Heart right ventricle (tissue), 16 donors: ENCODE measurements at regions not wholly inside any gene's neighbourhood (a gene's known extent, or its start where the extent isn't known, plus 50 kb on each side); places are given as distances from the start of the nearest gene placed in this dataset.
A peak's percentile ranks its signal among the peaks of the same experiment; 100 is the strongest.

Experiments
- ATAC-seq, 8 donors: fragments of 200-7000 bp; cut with Tn5 transposase; one replicate each; pipeline ENCODE4 v1.9.1; 2020; ENCODE audit warnings: mild to moderate bottlenecking in 8 of 8, moderate library complexity in 8 of 8, moderate number of reproducible peaks in 1 of 8
- DNase-seq, 2 donors: peaks; one replicate each; pipeline ENCODE4 v3.0.0-alpha.2; 2020
- H3K27ac ChIP-seq, 10 donors: fragments of 200-600 bp; sonication (generic) in 2 of 10; one replicate each; pipeline versions ENCODE4 v1.5.0 to v1.8.0; 2020 to 2022; ENCODE audit warnings: mild to moderate bottlenecking in 3 of 10
- H3K27me3 ChIP-seq, 7 donors: fragments of 200-600 bp; one replicate each; pipeline ENCODE4 v1.8.0; 2021 to 2022; ENCODE audit warnings: mild to moderate bottlenecking in 2 of 7
- H3K36me3 ChIP-seq, 9 donors: fragments of 200-600 bp; sonication (generic) in 1 of 9; one replicate each; pipeline versions ENCODE4 v1.5.0 to v1.8.0; 2020 to 2022; ENCODE audit warnings: mild to moderate bottlenecking in 2 of 9
- H3K4me1 ChIP-seq, 9 donors: fragments of 200-600 bp; sonication (generic) in 1 of 9; one replicate each; pipeline versions ENCODE4 v1.5.0 to v1.8.0; 2020 to 2022; ENCODE audit warnings: mild to moderate bottlenecking in 4 of 9
- H3K4me3 ChIP-seq, 10 donors: fragments of 200-600 bp; sonication (generic) in 2 of 10; one replicate each; pipeline versions ENCODE4 v1.5.0 to v1.8.0; 2020 to 2022; ENCODE audit warnings: mild to moderate bottlenecking in 7 of 10, moderate library complexity in 2 of 10
- H3K9me3 ChIP-seq, 11 donors: fragments of 200-600 bp in 10 of 11; sonication (generic) in 2 of 11; one replicate each; pipeline versions ENCODE4 v1.5.0 to v1.8.0; 2013 to 2022; ENCODE audit warnings: mild to moderate bottlenecking in 2 of 11, control low read depth in 1 of 11, moderate library complexity in 1 of 11
- CTCF ChIP-seq, 9 donors: fragments of 200-600 bp; sonication (generic) in 2 of 9; IDR thresholded peaks; one replicate each; pipeline versions ENCODE4 v1.5.0 to v1.8.0; 2021 to 2022; ENCODE audit warnings: antibody characterized with exemption in 9 of 9, mild to moderate bottlenecking in 5 of 9, moderate library complexity in 1 of 9
- WGBS, 2 donors: extraction: QIAGEN DNeasy Blood & Tissue Kit; methylation state at CpG; one replicate each; pipeline ENCODE4 v1.1.7; 2013; ENCODE audit warnings: inconsistent platforms in 1 of 2; 5-methylcytosine and 5-hydroxymethylcytosine counted together
- intact Hi-C, 10 donors: fragments of 100-400 bp; cut with DNase I; formaldehyde crosslinking; loops; one replicate each; pipeline versions ENCODE4 v1.11.1 to v1.14.2; 2022
- donor health status: Arrhythmogenic right ventricular cardiomyopathy.
- donor health status: ischemic (EF 13 %, LVEDD 7.1; RV severe dilation, severe dysfunction).
- donor health status: healthy with polysubstance abuse.
- donor health status: DM: no; HTN: yes; CAD: no.
- donor health status: DM: no; HTN: no; CAD: no.
- donor health status: ischemic (EF 25% LVEDD 6.9; RV normal size, moderate dysfunction).
- donor health status: ischemic (EF 25% LVEDD 5.7; RV mildly dilated, moderate dysfunction).
- donor health status: healthy.
- donor health status: DM: yes; HTN: yes; CAD: no.
- donor health status: Ischemic cardiomyopathy.
- donor health status: ischemic (EF 35%, LVEDD 5.7; RV mildly dilated, moderate dysfunction).
- donor health status: nonischemic (EF 11% LVEDD 7.7; RV severe dilation, severe dysfunction).
- donor health status: DM: yes; HTN: yes; CAD: no.
- donor health status: PGD.
- donor health status: ischemic (EF 29% LVEDD 5.4; RV normal size, mild dysfunction).
- donor health status: nonischemic (EF 23%, LVEDD 6.1; RV moderate dilation, normal function).

GRCh38 chr1:220331318-220331717 lies 59.1 kb upstream of the RAB3GAP2 start:
- intact Hi-C loops, result no loop called here
- WGBS, 2 donors, result 94 to 97% methylated on average over 1 of the region's 1 CpG

GRCh38 chr1:220330265-220330664 lies 58.0 kb upstream of the RAB3GAP2 start:
- Histone ChIP-seq H3K4me1 (peaks cover 0 to 9% (median 0%) of the 10 kb centered on the region in 9 donors), H3K9me3 (no peaks in the 10 kb centered on the region), H3K4me3 (no peak overlapping the region), H3K36me3 (no peaks in the 10 kb centered on the region), H3K27me3 (no peaks in the 10 kb centered on the region), H3K27ac (no peak overlapping the region)
- intact Hi-C loops, result no loop called here
- TF ChIP-seq CTCF (IDR thresholded peaks at IDR 0.05), result no peak
- 69 to 82% methylated on average over 3 of the region's 3 CpGs for WGBS, 2 donors
- DNase-seq (no peak), ATAC-seq (no peak)

More at GRCh38 chr1:220331318-220331717, 59.1 kb upstream of the RAB3GAP2 start:
- Histone ChIP-seq H3K27me3 (no peaks in the 10 kb centered on the region), H3K4me1 (peaks cover 0 to 9% (median 0%) of the 10 kb centered on the region in 9 donors), H3K27ac (no peak overlapping the region), H3K9me3 (no peaks in the 10 kb centered on the region), H3K4me3 (no peak overlapping the region), H3K36me3 (no peaks in the 10 kb centered on the region)
- no peak for TF ChIP-seq CTCF (IDR thresholded peaks at IDR 0.05)
- ATAC-seq (no peak), DNase-seq (no peak)

- Histone ChIP-seq H3K27me3 (no peaks in the 10 kb centered on the region), H3K27ac (peak overlapping the region in 1 of 10 donors; percentile 2), H3K9me3 (no peaks in the 10 kb centered on the region), H3K36me3 (no peaks in the 10 kb centered on the region), H3K4me1 (peaks cover 0 to 9% (median 0%) of the 10 kb centered on the region in 9 donors), H3K4me3 (no peak overlapping the region)
- intact Hi-C loops, result no loop called here
- WGBS, 2 donors, result 81 to 89% methylated on average over 6 of the region's 6 CpGs
- no peak for DNase-seq
- no peak for ATAC-seq
- no peak for TF ChIP-seq CTCF (IDR thresholded peaks at IDR 0.05)
Measured at GRCh38 chr1:220327106-220327505, 54.9 kb upstream of the RAB3GAP2 start.

GRCh38 chr1:220326578-220326977 lies 54.3 kb upstream of the RAB3GAP2 start:
- DNase-seq (no peak), ATAC-seq (peak in 6 of 8 donors; percentile 54 to 92 (median 70))
- WGBS, 2 donors, result 85 to 96% methylated on average over 2 of the region's 2 CpGs
- H3K4me3 ChIP-seq, result no peak overlapping the region
- H3K36me3 ChIP-seq, result no peaks in the 10 kb centered on the region
- no peaks in the 10 kb centered on the region for H3K9me3 ChIP-seq
- intact Hi-C loops, result no loop called here
- no peak for TF ChIP-seq CTCF (IDR thresholded peaks at IDR 0.05)
- peak overlapping the region in 1 of 10 donors; percentile 2 for H3K27ac ChIP-seq
- no peaks in the 10 kb centered on the region for H3K27me3 ChIP-seq
- H3K4me1 ChIP-seq, result peaks cover 0 to 9% (median 0%) of the 10 kb centered on the region in 9 donors
